Bronchial epithelial cell (primary cell): ENCODE measurements at regions not wholly inside any gene's neighbourhood (a gene's known extent, or its start where the extent isn't known, plus 50 kb on each side); places are given as distances from the start of the nearest gene placed in this dataset.

Experiments
- DNase-seq: peaks from one replicate; pipeline ENCODE4 v3.0.0-alpha.2; 2010; ENCODE audit warnings: low read depth
- FAIRE-seq: peaks from 2 replicates; lab custom pipeline; 2011; peaks lifted over from hg19 to GRCh38; lab: Jason Lieb, UNC
- H3K27me3 ChIP-seq: 2 replicates; pipeline ENCODE4 v1.5.1; 2011; ENCODE audit warnings: low read length; ENCODE audit not compliant: control insufficient read depth, insufficient read depth
- H3K36me3 ChIP-seq: 2 replicates; pipeline ENCODE4 v1.5.1; 2011; ENCODE audit warnings: low read length; ENCODE audit not compliant: control insufficient read depth, insufficient read depth
- H3K4me3 ChIP-seq: 2 replicates; pipeline ENCODE4 v1.5.1; 2011; ENCODE audit warnings: mild to moderate bottlenecking, low read depth, low read length, control low read depth
- CTCF ChIP-seq: IDR thresholded peaks from 2 replicates; pipeline ENCODE4 v1.5.1; 2011; ENCODE audit warnings: mild to moderate bottlenecking, moderate library complexity, low read length, control low read depth, inconsistent platforms; ENCODE audit not compliant: insufficient read depth, severe bottlenecking

- no peaks in the 10 kb centered on the region for H3K36me3 ChIP-seq
- H3K27me3 ChIP-seq: no peaks in the 10 kb centered on the region
- FAIRE-seq (no peak), DNase-seq (peak; percentile 81)
- TF ChIP-seq CTCF: no peak
- H3K4me3 ChIP-seq: no peak overlapping the region
These were observed 84.1 kb upstream of the FNDC3A start for GRCh38 chr13:48891586-48891985.

GRCh38 chr13:48892053-48892687 is 83.5 kb upstream of the FNDC3A start:
- DNase-seq (peak; percentile 99), FAIRE-seq (no peak)
- Histone ChIP-seq H3K27me3 (no peaks in the 10 kb centered on the region), H3K4me3 (no peak overlapping the region), H3K36me3 (no peaks in the 10 kb centered on the region)
- no peak for TF ChIP-seq CTCF

- Histone ChIP-seq H3K4me3 (no peak overlapping the region), H3K36me3 (no peaks in the 10 kb centered on the region), H3K27me3 (no peaks in the 10 kb centered on the region)
- no peak for FAIRE-seq
- no peak for TF ChIP-seq CTCF
- no peak for DNase-seq
These were observed 83.0 kb upstream of the FNDC3A start for GRCh38 chr13:48892688-48893075.

GRCh38 chr13:48896312-48896711 is 79.4 kb upstream of the FNDC3A start:
- peak; percentile 78 for DNase-seq
- no peak for TF ChIP-seq CTCF

GRCh38 chr13:48901781-48902180 is 73.9 kb upstream of the FNDC3A start:
- peaks cover 2% of the 10 kb centered on the region for H3K27me3 ChIP-seq
- no peaks in the 10 kb centered on the region for H3K36me3 ChIP-seq
- TF ChIP-seq CTCF: no peak
- FAIRE-seq (no peak), DNase-seq (no peak)
- no peak overlapping the region for H3K4me3 ChIP-seq

More at GRCh38 chr13:48896312-48896711, 79.4 kb upstream of the FNDC3A start:
- Histone ChIP-seq H3K27me3 (peaks cover 2% of the 10 kb centered on the region), H3K36me3 (no peaks in the 10 kb centered on the region), H3K4me3 (no peak overlapping the region)
- no peak for FAIRE-seq

- peak; percentile 55 for DNase-seq
- FAIRE-seq: no peak
- TF ChIP-seq CTCF: no peak
- Histone ChIP-seq H3K36me3 (no peaks in the 10 kb centered on the region), H3K4me3 (no peak overlapping the region), H3K27me3 (peaks cover 3% of the 10 kb centered on the region)
These were observed 73.3 kb upstream of the FNDC3A start for GRCh38 chr13:48902368-48902767.
